H1 (cell line): ENCODE measurements at regions not wholly inside any gene's neighbourhood (a gene's known extent, or its start where the extent isn't known, plus 50 kb on each side); places are given as distances from the start of the nearest gene placed in this dataset.

Source experiments
- ASH2L ChIP-seq: fragments of 200-600, 300-600 bp; sonication (generic); IDR thresholded peaks from one replicate; pipeline ENCODE4 v1.7.1; 2017; ENCODE audit warnings: low read length
- ATF2 ChIP-seq: IDR thresholded peaks from 2 replicates; pipeline ENCODE4 v1.6.1; 2012; ENCODE audit warnings: low read length, inconsistent platforms
- CBX5 ChIP-seq: fragments of 300-800, 300-1000 bp; sonication (generic); IDR thresholded peaks from 2 replicates; pipeline ENCODE4 v1.7.1; 2016; ENCODE audit warnings: antibody characterized with exemption, low read length, low read depth
- CTCF ChIP-seq, 3 experiments: IDR thresholded peaks; 1 replicate in 2 of 3; 2 replicates in 1 of 3; pipeline versions ENCODE4 v1.5.1 to v1.6.1; 2011; ENCODE audit warnings: low read length in 3 of 3, mild to moderate bottlenecking in 3 of 3, inconsistent platforms in 2 of 3, low read depth in 1 of 3, moderate library complexity in 1 of 3; ENCODE audit not compliant: insufficient read depth in 1 of 3; ENCODE audit errors: control extremely low read depth in 1 of 3
- GABPA ChIP-seq: IDR thresholded peaks from 2 replicates; pipeline ENCODE4 v1.6.1; 2011; ENCODE audit warnings: mild to moderate bottlenecking, low read length, moderate library complexity, borderline replicate concordance; ENCODE audit not compliant: insufficient read depth
- KDM1A ChIP-seq: fragments of 200-600, 300-600 bp; sonication (generic); IDR thresholded peaks from 2 replicates; pipeline ENCODE4 v1.7.1; 2016; ENCODE audit warnings: mild to moderate bottlenecking, low read length, borderline replicate concordance
- POLR2A ChIP-seq, 2 experiments: IDR thresholded peaks; 1 replicate in 1 of 2; 2 replicates in 1 of 2; pipeline ENCODE4 v1.6.1; 2011; ENCODE audit warnings: low read depth in 2 of 2, low read length in 2 of 2, mild to moderate bottlenecking in 2 of 2; ENCODE audit errors: control extremely low read depth in 1 of 2
- POLR2AphosphoS5 ChIP-seq: IDR thresholded peaks from 2 replicates; pipeline ENCODE4 v1.6.1; 2011; ENCODE audit warnings: low read depth, low read length
- RAD21 ChIP-seq, 2 experiments: IDR thresholded peaks in 1 of 2; conservative IDR thresholded peaks in 1 of 2; 2 replicates each; pipeline ENCODE4 v1.6.1; 2011; ENCODE audit warnings: low read depth in 2 of 2, low read length in 2 of 2, improper control_type of control experiment in 1 of 2, inconsistent platforms in 1 of 2, mild to moderate bottlenecking in 1 of 2, moderate library complexity in 1 of 2

GRCh38 chr4:55768291-55768690 is 51.3 kb upstream of the EXOC1L start:
- TF ChIP-seq KDM1A (no peak), CTCF (IDR thresholded peaks at IDR 0.05; ENCODE audit: control extremely low read depth in 1 of 3, insufficient read depth in 1 of 3, low read depth in 1 of 3, low read length in 3 of 3) (no peak), ATF2 (no peak), CBX5 (no peak), POLR2A (IDR thresholded peaks at IDR 0.05; ENCODE audit: control extremely low read depth in 1 of 2, low read depth in 2 of 2, low read length in 2 of 2) (no peak), GABPA (no peak), POLR2AphosphoS5 (no peak), RAD21 (IDR thresholded peaks at IDR 0.05 in 1 of 2, conservative IDR thresholded peaks at IDR 0.05 in 1 of 2; ENCODE audit: low read depth in 2 of 2, low read length in 2 of 2) (no peak), ASH2L (no peak)
